Mesenchymal stem cell (in vitro differentiated cells and primary cell): ENCODE measurements at regions not wholly inside any gene's neighbourhood (a gene's known extent, or its start where the extent isn't known, plus 50 kb on each side); places are given as distances from the start of the nearest gene placed in this dataset.

Source experiments
- DNase-seq: peaks from one replicate; pipeline ENCODE4 v3.0.0-alpha.2; 2013
- H2AFZ ChIP-seq: one replicate; pipeline ENCODE4 v1.6.1; 2013; ENCODE audit warnings: low read depth, mild to moderate bottlenecking, control low read depth, inconsistent platforms, low read length, moderate library complexity
- H2AK5ac ChIP-seq: 2 replicates; pipeline ENCODE4 v1.6.1; 2013; ENCODE audit warnings: low read length, moderate library complexity, mild to moderate bottlenecking, inconsistent platforms; ENCODE audit not compliant: severe bottlenecking
- H2BK120ac ChIP-seq: one replicate; pipeline ENCODE4 v1.6.1; 2013; ENCODE audit warnings: low read depth, mild to moderate bottlenecking, inconsistent platforms, low read length, moderate library complexity
- H2BK12ac ChIP-seq, 2 experiments: one replicate each; pipeline ENCODE4 v1.6.1; 2013; ENCODE audit warnings: inconsistent platforms in 2 of 2, low read length in 2 of 2, mild to moderate bottlenecking in 2 of 2, moderate library complexity in 2 of 2, control low read depth in 1 of 2
- H2BK15ac ChIP-seq: one replicate; pipeline ENCODE4 v1.6.1; 2013; ENCODE audit warnings: mild to moderate bottlenecking, low read depth, inconsistent platforms; ENCODE audit not compliant: poor library complexity, severe bottlenecking
- H2BK5ac ChIP-seq: 2 replicates; pipeline ENCODE4 v1.6.1; 2013; ENCODE audit warnings: low read depth, mild to moderate bottlenecking, low read length, control low read depth, inconsistent platforms; ENCODE audit not compliant: poor library complexity, severe bottlenecking
- H3K14ac ChIP-seq, 2 experiments: one replicate each; pipeline ENCODE4 v1.6.1; 2013; ENCODE audit warnings: inconsistent platforms in 2 of 2, low read length in 2 of 2, control low read depth in 1 of 2, mild to moderate bottlenecking in 1 of 2, moderate library complexity in 1 of 2
- H3K18ac ChIP-seq, 2 experiments: one replicate each; pipeline ENCODE4 v1.6.1; 2013; ENCODE audit warnings: inconsistent platforms in 2 of 2, low read length in 2 of 2, control low read depth in 1 of 2, low read depth in 1 of 2, mild to moderate bottlenecking in 1 of 2
- H3K23ac ChIP-seq, 2 experiments: one replicate each; pipeline ENCODE4 v1.6.1; 2013; ENCODE audit warnings: inconsistent platforms in 2 of 2, low read length in 2 of 2, mild to moderate bottlenecking in 2 of 2, moderate library complexity in 2 of 2, control low read depth in 1 of 2
- H3K27ac ChIP-seq: 2 replicates; pipeline ENCODE4 v1.5.1; 2013; ENCODE audit warnings: mild to moderate bottlenecking, moderate library complexity, low read length, control low read depth, inconsistent platforms; ENCODE audit not compliant: poor library complexity, severe bottlenecking
- H3K27me3 ChIP-seq, 2 experiments: 2 replicates each; pipeline versions ENCODE4 v1.6.1 to v1.7.0; 2013; ENCODE audit warnings: low read length in 2 of 2, mild to moderate bottlenecking in 2 of 2, moderate library complexity in 2 of 2, control low read depth in 1 of 2, inconsistent platforms in 1 of 2; ENCODE audit not compliant: control insufficient read depth in 1 of 2, insufficient read depth in 1 of 2
- H3K36me3 ChIP-seq, 2 experiments: 2 replicates each; pipeline versions ENCODE4 v1.6.1 to v1.7.0; 2013; ENCODE audit warnings: low read length in 2 of 2, control low read depth in 1 of 2, inconsistent platforms in 1 of 2, low read depth in 1 of 2, mild to moderate bottlenecking in 1 of 2; ENCODE audit not compliant: insufficient read depth in 2 of 2, control insufficient read depth in 1 of 2
- H3K4ac ChIP-seq, 2 experiments: one replicate each; pipeline ENCODE4 v1.6.1; 2013; ENCODE audit warnings: inconsistent platforms in 2 of 2, low read length in 2 of 2, mild to moderate bottlenecking in 2 of 2, moderate library complexity in 2 of 2, control low read depth in 1 of 2, low read depth in 1 of 2
- H3K4me1 ChIP-seq: 2 replicates; pipeline ENCODE4 v1.6.1; 2013; ENCODE audit warnings: low read depth, low read length, control low read depth; ENCODE audit not compliant: control insufficient read depth, insufficient read depth
- H3K4me2 ChIP-seq: 2 replicates; pipeline ENCODE4 v1.6.1; 2013; ENCODE audit warnings: low read length, mild to moderate bottlenecking, inconsistent platforms; ENCODE audit not compliant: poor library complexity, severe bottlenecking
- H3K4me3 ChIP-seq, 2 experiments: 2 replicates each; pipeline versions ENCODE4 v1.5.1 to v1.7.0; 2013; ENCODE audit warnings: low read length in 2 of 2, mild to moderate bottlenecking in 2 of 2, control low read depth in 1 of 2, low read depth in 1 of 2; ENCODE audit not compliant: insufficient read depth in 1 of 2
- H3K79me1 ChIP-seq: replicated peaks from 2 replicates; pipeline ENCODE4 v1.6.1; 2013; ENCODE audit warnings: mild to moderate bottlenecking, control low read depth, low read length, inconsistent platforms; ENCODE audit not compliant: poor library complexity, severe bottlenecking
- H3K9ac ChIP-seq: 2 replicates; pipeline ENCODE4 v1.7.0; 2013; ENCODE audit warnings: mild to moderate bottlenecking, low read length, moderate library complexity
- H3K9me3 ChIP-seq: 2 replicates; pipeline ENCODE4 v1.7.0; 2013; ENCODE audit warnings: mild to moderate bottlenecking, low read length; ENCODE audit not compliant: control insufficient read depth
- H4K8ac ChIP-seq: one replicate; pipeline ENCODE4 v1.6.1; 2013; ENCODE audit warnings: inconsistent platforms, mild to moderate bottlenecking, low read length, moderate library complexity
- H4K91ac ChIP-seq: one replicate; pipeline ENCODE4 v1.6.1; 2013; ENCODE audit warnings: mild to moderate bottlenecking, low read length, inconsistent platforms
- WGBS: methylation state at CpG from one replicate; pipeline ENCODE4 v1.1.7; 2013; ENCODE audit warnings: mixed read lengths; 5-methylcytosine and 5-hydroxymethylcytosine counted together

DNA sequence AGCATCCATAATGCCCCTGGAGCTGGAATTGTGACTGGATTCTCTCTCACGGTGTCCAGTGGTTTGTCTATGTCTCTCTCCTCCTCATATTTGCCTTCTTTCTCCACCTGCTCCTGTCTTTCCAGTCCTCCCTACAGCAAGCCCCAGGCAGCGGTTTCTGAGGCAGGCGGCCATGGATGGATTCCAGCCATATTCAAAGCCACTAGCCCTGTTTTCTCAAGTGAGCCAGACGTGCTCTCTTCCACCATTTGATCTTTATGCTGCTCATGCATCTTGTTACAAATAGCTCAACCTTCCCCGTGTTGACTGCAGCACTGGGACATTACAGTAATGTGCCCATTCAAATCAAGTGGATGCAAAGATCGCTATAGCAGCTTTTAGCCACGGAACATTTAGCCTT, 387.2 kb upstream of the PODXL start:
- Histone ChIP-seq H3K9me3 (no peaks in the 10 kb centered on the region), H3K4me3 (no peak overlapping the region), H4K91ac (no peak overlapping the region), H2AK5ac (no peak overlapping the region), H2AFZ (no peak overlapping the region), H3K4me2 (no peak overlapping the region), H2BK120ac (no peak overlapping the region), H2BK15ac (no peak overlapping the region), H3K9ac (no peak overlapping the region), H3K23ac (no peak overlapping the region), H3K4ac (no peak overlapping the region), H4K8ac (no peak overlapping the region), H3K79me1 (no peaks in the 10 kb centered on the region), H2BK12ac (no peak overlapping the region), H3K27ac (no peak overlapping the region), H3K27me3 (peaks cover 53 to 66% of the 10 kb centered on the region in 2 experiments), H3K18ac (no peak overlapping the region), H3K36me3 (no peaks in the 10 kb centered on the region), H3K14ac (no peak overlapping the region), H3K4me1 (peaks cover 9% of the 10 kb centered on the region), H2BK5ac (no peak overlapping the region)
- no peak for DNase-seq
- WGBS, result 86% methylated on average over 7 of the region's 7 CpGs

DNA sequence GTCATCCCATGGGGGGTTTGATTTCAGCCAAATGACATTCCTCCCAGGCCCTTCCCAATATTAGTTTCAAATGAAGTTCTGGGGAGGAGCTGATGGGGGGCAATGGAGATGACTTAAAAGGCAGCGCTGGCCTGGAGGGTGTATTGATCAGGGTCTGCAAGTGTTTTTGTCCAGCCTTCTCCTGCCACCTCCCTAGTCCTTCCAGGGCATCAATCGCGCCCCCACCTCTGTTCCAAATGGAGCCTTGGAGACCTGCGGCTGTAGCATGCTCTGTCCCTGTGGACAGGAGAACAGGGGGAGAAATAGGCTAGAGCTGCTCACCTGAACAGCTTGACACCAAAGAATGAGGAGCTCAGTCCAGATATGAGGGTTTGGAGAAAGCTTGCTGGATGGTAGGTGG, 386.8 kb upstream of the PODXL start:
- Histone ChIP-seq H2BK5ac (no peak overlapping the region), H3K9ac (no peak overlapping the region), H3K27ac (no peak overlapping the region), H2BK120ac (no peak overlapping the region), H2AFZ (no peak overlapping the region), H3K27me3 (peaks cover 49 to 69% of the 10 kb centered on the region in 2 experiments), H3K18ac (no peak overlapping the region), H3K14ac (no peak overlapping the region), H3K79me1 (no peaks in the 10 kb centered on the region), H2AK5ac (no peak overlapping the region), H2BK12ac (no peak overlapping the region), H2BK15ac (no peak overlapping the region), H4K8ac (no peak overlapping the region), H3K23ac (no peak overlapping the region), H3K4me3 (no peak overlapping the region), H3K9me3 (no peaks in the 10 kb centered on the region), H3K4ac (no peak overlapping the region), H3K4me1 (peaks cover 6% of the 10 kb centered on the region), H4K91ac (no peak overlapping the region), H3K4me2 (no peak overlapping the region), H3K36me3 (no peaks in the 10 kb centered on the region)
- WGBS, result 97% methylated on average over 3 of the region's 4 CpGs
- no peak for DNase-seq

DNA sequence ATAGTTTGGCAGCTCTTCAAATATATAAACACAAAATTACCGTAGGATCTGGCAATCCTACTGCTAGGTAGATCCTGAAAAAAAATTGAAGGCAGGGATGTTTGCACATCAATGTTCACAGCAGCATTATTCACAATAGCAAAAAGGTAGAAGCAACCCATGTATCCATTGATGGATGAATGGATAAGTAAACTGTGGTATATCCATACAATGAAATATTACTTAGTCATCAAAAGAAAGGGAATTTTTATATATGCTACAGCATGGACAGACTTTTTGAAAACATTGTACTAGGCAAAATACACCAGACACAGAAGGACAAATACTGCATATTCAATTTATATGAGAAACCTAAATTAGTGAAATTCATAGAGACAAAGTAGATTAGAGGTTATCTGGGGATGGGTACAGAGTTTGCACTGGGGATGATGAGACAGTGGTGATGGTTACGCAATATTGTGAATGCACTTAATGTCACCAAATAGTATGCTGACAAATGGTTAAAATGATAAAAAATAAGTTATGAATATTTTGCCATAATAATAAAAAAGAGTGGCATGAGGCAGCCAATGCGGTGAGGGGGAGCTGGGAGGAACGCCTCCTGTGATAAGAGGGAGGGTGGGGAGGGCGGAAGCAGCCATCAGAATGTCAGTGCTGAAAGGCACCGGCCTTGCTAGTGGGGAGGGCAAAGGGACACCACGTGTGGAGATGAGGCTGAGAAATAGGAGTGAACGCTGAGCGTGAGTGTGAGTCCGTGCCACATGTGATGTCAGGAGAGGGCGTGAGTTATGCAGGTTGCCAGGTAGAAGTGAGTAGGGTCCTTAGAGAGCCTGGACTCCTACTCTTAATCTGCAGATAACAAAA, 386.1 kb upstream of the PODXL start:
- H3K9me3 ChIP-seq, result no peaks in the 10 kb centered on the region
- H3K4me2 ChIP-seq, result no peak overlapping the region
- H3K4me1 ChIP-seq, result peaks cover 6% of the 10 kb centered on the region
- H4K8ac ChIP-seq, result no peak overlapping the region
- H3K18ac ChIP-seq, result no peak overlapping the region
- no peak overlapping the region for H2BK12ac ChIP-seq
- H3K4ac ChIP-seq, result no peak overlapping the region
- H3K23ac ChIP-seq, result no peak overlapping the region
- DNase-seq, result no peak
- no peak overlapping the region for H2AK5ac ChIP-seq
- H3K4me3 ChIP-seq, result no peak overlapping the region
- H3K27me3 ChIP-seq, result peaks cover 42 to 75% of the 10 kb centered on the region in 2 experiments
- no peak overlapping the region for H3K27ac ChIP-seq
- H2AFZ ChIP-seq, result no peak overlapping the region
- no peak overlapping the region for H2BK120ac ChIP-seq
- H2BK15ac ChIP-seq, result no peak overlapping the region
- no peak overlapping the region for H3K9ac ChIP-seq
- H3K14ac ChIP-seq, result no peak overlapping the region
- 90% methylated on average over 9 of the region's 11 CpGs for WGBS
- H2BK5ac ChIP-seq, result no peak overlapping the region
- no peak overlapping the region for H4K91ac ChIP-seq
- H3K36me3 ChIP-seq, result no peaks in the 10 kb centered on the region
- H3K79me1 ChIP-seq, result no peaks in the 10 kb centered on the region

GRCh38 chr7:131941291-131941690, 384.9 kb upstream of the PODXL start:
- no peak overlapping the region for H2BK5ac ChIP-seq
- H3K27me3 ChIP-seq, result peaks cover 33 to 84% of the 10 kb centered on the region in 2 experiments
- 50% methylated on average over 1 of the region's 1 CpG for WGBS
- H3K9ac ChIP-seq, result no peak overlapping the region
- no peaks in the 10 kb centered on the region for H3K79me1 ChIP-seq
- no peak overlapping the region for H3K23ac ChIP-seq
- H3K4me1 ChIP-seq, result peaks cover 6% of the 10 kb centered on the region
- H3K18ac ChIP-seq, result no peak overlapping the region
- no peak overlapping the region for H3K4me2 ChIP-seq
- H3K4me3 ChIP-seq, result no peak overlapping the region
- H2BK15ac ChIP-seq, result no peak overlapping the region
- no peak overlapping the region for H2AFZ ChIP-seq
- H3K36me3 ChIP-seq, result no peaks in the 10 kb centered on the region
- H4K91ac ChIP-seq, result no peak overlapping the region
- no peaks in the 10 kb centered on the region for H3K9me3 ChIP-seq
- no peak overlapping the region for H2AK5ac ChIP-seq
- no peak overlapping the region for H3K4ac ChIP-seq
- no peak overlapping the region for H3K14ac ChIP-seq
- H3K27ac ChIP-seq, result no peak overlapping the region
- no peak overlapping the region for H2BK12ac ChIP-seq
- DNase-seq, result no peak
- no peak overlapping the region for H2BK120ac ChIP-seq
- no peak overlapping the region for H4K8ac ChIP-seq
